ENCODE measurements at regions not wholly inside any gene's neighbourhood (a gene's known extent, or its start where the extent isn't known, plus 50 kb on each side); places are given as distances from the start of the nearest gene placed in this dataset.
"Not testable (repeated sequence)": the region's sequence is repeated elsewhere in the genome, so short reads cannot be mapped to it uniquely, and the experiment has no call there.

DNA sequence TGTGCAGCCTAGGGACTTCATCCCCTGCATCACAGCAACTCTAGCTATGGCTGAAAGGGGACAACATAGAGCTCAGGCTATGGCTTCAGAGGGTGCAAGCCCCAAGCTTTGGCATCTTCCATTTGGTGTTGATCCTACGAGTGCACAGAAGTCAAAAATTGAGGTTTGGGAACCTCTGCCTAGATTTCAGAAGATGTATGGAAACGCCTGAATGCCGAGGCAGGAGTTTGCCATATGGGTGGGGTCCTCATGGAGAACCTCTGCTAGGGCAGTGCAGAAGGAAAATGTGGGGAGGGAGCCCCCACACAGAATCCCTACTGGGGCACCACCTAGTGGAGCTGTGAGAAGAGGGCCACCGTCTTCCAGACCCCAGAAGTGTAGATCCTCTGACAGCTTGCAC is 543.0 kb upstream of the TPTE start:
- TF ChIP-seq, protein P1, sequence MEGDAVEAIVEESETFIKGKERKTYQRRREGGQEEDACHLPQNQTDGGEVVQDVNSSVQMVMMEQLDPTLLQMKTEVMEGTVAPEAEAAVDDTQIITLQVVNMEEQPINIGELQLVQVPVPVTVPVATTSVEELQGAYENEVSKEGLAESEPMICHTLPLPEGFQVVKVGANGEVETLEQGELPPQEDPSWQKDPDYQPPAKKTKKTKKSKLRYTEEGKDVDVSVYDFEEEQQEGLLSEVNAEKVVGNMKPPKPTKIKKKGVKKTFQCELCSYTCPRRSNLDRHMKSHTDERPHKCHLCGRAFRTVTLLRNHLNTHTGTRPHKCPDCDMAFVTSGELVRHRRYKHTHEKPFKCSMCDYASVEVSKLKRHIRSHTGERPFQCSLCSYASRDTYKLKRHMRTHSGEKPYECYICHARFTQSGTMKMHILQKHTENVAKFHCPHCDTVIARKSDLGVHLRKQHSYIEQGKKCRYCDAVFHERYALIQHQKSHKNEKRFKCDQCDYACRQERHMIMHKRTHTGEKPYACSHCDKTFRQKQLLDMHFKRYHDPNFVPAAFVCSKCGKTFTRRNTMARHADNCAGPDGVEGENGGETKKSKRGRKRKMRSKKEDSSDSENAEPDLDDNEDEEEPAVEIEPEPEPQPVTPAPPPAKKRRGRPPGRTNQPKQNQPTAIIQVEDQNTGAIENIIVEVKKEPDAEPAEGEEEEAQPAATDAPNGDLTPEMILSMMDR (IDR thresholded peaks at IDR 0.05; ENCODE audit: insufficient read depth, low read length, poor library complexity, severe bottlenecking) = not testable (repeated sequence)
- TF ChIP-seq EZH2phosphoT487 (conservative IDR thresholded peaks at IDR 0.05; ENCODE audit: low read length) = not testable (repeated sequence)
